Limb (tissue), 2 donors: ENCODE measurements at regions not wholly inside any gene's neighbourhood (a gene's known extent, or its start where the extent isn't known, plus 50 kb on each side); places are given as distances from the start of the nearest gene placed in this dataset.

ENCODE experiments used
- DNase-seq, 2 donors: peaks; one replicate each; pipeline ENCODE4 v3.0.0-alpha.2; 2016; ENCODE audit errors: extremely low spot score in 2 of 2

DNA sequence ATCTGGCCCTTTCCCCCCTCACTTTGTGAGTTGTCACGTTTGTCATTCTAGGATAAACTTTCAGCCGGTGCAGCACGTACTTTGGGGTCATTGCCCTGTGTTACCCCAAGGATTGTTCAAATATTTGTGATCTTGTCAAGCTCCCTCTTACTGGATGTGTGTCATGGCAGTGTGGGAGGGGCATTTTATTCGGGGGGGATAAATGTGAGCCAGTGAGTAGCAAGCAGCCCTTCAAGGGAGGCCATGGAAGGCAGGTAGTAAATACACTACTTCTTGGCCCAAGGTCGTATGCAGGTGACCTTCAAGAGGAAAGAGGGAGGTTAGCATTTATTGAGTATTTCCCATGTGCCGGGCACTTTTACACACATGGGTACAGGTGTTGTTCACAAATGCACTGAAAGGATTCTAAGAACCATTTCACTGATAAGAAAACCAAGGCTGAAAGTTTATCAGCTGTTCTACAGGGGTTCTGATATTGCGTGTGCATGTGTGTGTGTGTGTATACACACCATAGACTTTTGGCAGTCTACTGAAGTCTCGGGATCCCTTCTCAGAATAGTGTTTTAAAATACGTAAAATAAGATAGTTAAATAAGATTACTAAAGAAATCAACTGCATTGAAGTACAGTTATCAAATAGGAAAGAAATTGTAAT, 410.3 kb upstream of the TBX3 start:
- DNase-seq: no peak

DNA sequence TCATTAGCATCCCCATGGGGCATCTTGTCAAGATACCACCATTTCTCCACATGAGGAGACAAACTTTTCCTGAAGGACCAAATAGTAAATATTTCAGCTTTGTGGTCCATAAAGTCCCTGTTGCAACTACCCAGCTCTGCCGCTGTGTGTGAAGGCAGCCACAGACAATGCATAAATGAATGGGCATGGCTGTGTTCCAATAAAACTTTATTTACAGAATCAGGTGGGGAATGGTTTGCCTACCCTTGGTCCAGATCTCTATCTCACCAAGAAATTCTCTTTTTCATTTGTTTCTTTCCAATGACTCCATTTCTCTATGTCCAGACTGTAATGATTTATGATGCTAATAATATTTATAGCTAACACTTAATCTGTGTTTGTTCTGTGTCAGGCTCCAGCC, 409.3 kb upstream of the TBX3 start:
- no peak for DNase-seq

DNA sequence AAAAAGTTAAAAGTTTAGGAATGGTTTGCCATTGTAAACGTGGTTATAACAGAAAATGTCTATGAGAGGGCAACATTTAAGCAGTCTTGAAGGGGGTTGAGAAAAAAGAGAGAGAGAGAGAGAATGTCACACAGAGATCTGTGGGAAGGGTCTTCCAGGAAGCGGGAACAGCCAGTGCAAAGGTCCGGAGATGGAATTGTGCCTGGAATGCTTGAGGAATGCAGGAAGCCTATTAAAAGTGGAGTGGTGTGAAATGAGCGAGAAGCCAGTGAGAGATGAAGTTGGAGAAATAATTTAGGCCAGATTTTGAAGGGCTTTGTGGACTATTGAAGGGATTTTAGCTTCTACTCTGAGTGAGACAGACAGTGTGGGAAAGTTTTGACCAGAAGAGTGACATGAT, 406.8 kb upstream of the TBX3 start:
- DNase-seq: no peak

DNA sequence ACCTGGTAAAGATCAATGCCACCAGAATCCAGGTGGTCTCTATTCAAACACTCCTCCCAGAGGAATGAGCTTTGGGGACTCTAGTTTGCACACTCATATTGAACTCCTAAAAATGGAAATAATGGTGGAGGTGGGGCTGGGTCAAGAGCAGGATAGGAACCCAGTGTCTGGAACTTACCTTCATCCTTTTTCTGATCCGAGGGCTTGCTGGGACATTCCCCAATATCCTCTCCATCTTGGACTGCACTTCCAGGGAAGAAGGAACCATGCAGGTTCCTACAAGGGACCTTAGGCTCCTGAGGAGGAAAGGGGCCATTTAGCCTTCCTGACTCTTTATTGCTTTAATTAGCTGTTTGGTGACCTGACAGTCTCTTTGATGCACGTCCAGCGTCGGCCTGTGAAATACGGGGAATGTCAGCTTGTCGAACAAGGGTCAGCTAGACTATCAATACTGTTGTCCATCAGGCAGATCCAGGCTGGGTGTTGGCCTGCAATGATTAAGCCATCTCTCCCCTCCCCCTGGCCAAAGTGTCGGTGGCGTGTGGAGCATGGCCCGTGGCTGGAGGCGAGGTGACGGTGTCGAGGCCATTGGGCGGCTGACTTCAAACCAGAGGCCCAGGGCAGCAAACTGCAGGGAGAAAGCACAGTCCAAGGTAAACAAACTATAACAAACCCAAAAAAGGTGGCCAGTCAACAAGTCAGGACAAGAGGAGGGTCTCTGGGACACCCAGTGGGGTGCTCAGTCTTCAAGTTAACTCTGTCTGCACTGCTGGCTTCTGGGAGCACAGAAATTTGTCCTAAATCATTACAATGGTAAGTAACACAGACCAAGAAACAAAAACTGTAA, 405.2 kb upstream of the TBX3 start:
- DNase-seq: no peak

DNA sequence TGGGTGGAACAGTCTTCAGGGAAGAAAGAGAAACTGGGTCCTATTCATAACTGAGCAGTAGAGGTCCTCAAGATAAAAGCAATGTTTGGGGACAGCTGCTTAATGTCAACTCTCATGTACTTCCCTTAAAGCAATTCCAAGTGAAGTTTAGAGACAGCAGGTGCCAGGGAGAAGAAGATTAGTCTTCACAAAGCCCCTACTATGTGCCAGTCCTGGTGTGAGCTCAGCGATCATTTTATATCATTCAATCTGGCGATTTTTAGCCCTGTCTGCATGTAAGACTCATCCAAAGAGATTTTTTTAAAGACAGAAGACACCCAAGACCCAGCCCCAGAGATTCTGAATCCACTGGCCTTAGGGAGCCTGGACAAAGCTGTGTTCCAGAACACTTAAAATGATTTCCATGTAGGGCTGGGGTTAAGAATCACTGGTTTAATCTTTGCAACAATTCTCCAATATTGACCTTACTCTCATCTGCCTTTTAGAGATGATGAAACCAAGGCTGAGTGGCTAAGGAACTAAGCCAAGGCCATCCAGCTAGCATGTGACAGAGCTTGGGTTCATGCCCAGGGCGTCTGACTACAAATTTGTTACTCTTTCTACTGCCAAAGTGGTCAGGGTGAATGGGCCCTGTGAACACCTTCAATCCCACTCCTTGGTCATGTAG, 404.5 kb upstream of the TBX3 start:
- no peak for DNase-seq

DNA sequence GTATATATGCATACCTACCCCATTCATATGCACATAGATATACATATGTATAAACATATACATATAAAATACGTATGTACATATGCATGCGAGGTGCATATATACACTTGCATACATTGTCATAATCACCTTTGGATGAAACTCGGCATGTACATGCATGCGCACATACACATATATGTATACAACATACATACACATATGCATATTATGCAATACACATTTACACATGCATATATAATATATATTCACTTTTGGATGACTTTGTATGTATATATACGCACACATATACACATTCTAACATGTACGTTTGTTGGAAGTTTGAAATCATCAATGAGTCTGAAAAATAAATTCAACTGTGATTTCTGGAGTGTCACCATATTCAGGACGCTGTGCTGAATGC, 401.6 kb upstream of the TBX3 start:
- no peak for DNase-seq

DNA sequence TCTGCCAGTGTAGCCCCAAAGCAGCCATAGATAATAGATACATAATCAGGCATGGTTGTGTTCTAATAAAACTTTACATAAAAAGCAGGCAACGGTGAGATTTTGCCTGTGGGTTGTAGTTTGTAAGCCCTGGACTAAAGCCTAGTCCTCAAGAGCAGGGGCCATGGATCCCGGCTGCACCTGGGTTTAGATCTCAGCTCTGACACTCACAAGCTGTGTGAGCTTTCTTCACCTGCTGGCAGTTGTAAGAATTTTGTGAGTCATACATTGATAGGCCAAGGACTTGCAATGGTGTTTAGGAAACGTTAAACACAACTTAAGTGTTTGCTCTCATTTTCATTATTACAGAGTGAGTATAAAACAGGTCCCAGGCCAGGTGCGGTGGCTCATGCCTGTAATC, 395.8 kb upstream of the TBX3 start:
- DNase-seq: no peak

DNA sequence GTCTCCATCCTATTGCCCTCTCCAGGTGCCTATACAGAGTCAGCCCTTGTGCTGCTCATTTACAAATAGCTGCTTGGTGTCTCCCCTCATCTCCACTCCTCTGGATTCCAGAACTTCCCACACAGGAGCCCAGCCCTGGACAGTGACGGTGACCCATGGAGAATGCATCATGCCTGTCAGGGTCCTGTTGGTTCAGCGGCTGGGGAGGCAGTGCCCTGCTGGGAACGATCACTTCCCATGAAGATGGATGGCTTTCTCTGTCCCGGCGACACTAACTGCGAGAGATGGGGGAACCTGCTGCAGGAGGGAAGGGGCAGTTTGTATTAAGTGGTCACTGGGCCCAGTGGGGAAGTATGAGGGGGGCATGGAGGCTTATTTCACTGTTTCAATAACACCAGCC, 395.0 kb upstream of the TBX3 start:
- no peak for DNase-seq

DNA sequence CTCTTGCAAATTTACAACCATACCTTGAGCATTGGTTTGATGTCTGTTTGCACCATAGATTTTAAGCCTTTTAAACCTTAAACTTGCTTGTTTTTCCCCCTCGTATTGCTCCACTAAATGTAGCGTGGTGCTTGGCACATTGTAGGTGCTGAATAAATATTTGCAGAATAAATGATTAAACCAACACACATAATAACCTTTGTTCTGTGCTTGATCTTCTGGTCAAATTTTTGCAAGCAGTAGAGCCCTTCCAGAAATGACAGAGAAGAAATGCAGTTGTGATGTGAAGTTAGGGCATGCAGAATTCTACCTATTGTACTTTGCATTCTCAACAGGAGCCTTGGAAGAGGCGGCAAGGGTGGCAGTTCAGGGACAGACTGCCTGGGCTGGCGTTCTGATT, 394.4 kb upstream of the TBX3 start:
- no peak for DNase-seq

DNA sequence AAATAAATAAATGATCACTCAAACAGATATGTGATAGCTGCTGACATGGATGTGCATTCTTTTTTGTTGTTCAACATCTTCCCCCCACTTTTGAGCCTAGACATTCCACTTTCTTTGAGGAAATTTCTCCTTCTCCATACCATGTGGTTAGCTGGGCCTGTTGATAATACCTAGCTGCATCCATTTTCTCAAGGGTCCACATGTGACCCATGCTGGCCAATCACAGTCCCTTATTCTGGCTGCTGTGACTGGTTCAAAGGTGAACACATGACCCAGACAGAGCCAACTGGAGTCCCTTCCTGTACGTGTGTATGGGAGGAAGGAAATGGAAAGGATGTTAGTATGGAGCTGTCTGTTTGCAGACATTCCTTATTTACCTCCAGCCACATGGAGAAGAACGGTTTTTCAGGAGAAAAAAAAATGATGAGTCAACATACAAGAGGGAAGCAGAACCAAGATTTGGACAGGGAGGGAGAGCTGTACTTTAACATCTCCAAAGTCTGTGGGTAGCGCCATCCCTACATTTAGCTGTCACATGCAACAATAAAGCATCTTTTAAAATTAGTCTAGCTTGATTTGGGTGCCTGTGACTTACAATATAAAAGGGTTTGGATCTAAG, 391.7 kb upstream of the TBX3 start:
- no peak for DNase-seq

DNA sequence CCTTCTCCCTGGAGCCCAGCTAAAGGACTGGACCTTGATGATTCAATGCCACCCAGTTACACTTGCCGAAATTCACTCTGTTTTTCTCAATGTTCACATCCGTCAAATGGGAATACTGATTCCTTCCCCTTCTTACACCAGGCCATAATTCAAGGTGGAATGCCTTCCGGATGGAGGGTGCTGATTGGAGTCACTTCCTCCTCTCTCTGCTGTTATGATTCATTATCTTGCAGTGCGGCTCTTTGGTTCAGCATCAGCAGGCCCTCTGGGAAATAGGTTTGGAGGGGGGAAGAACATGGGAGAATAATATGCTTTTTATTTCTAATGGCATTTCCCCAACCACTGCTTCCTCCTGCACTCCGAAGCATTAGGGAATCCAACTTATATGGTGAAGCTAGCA, 390.6 kb upstream of the TBX3 start:
- DNase-seq: no peak

DNA sequence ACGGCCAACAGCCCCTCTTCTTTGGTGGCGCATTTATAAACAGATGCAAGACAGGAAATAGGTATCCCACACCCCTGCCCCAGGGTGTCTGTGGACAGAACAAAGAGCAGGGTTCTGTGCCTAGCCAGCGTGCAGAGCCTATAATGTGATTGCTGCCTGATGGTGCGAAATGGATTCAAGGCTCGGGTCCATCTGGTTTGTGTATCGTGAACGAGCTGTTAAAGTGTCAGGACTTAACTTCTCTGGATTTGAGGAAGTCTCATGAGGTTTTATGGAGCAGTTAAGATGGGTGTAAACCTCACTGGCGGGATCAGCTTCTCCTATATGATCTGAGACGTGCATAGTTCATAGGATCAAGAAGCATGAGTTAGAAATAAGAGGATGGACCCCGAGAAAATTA, 388.7 kb upstream of the TBX3 start:
- DNase-seq: no peak

DNA sequence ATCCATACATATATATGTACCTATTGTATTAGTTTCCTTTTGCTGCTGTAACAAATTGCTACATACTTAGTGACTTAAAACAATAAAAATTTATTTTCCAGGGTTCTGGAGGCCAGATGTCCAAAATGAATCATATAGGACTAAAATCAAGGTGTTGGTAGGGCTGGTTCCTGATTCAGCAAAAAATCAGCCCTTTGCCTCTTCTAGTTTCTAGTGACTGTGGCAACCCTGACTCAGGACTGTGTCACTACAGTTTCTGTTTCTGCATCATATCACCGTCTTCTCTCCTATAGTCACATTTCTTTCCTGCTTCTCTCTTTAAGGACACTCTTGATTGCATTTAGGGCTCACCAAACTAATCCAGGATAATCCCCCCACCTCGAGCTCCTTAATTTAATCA, 386.3 kb upstream of the TBX3 start:
- DNase-seq: no peak

DNA sequence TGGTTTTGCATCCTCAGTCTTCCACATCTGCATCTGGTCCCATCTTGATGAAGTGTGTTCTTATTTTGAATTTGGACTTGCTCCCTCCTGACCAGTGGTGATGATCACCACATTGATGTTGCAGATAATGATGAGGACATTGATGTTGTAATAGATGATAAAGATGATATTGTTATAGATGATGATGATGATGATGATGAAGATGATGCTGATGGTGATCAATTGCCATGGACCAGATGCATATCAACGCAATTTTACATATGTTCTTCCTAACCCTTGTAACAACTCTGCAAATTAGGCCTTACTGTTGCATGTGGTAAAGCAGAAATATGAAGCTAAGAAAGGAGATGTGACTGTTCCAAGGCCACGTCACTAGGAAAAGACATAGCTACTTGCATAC, 380.3 kb upstream of the TBX3 start:
- no peak for DNase-seq

DNA sequence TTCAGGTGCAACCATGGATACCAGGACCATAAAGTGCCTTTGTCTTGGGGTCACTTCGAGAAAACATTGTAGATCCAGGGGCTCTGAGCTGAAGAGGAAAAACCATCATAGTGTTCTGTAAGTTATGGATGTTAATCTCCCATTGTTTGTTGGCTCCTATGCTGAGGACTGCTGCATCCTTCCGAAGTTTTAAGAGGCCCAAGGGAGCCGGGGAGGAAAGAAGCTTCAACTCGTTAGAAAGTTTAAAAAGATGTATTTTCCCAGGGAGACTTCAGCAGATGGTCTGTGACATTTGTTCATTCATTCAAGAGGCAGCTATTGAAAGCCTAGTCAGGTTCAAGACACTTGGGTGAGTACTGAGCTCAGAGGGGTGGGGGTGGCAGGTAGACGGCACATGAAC, 378.8 kb upstream of the TBX3 start:
- DNase-seq: no peak

DNA sequence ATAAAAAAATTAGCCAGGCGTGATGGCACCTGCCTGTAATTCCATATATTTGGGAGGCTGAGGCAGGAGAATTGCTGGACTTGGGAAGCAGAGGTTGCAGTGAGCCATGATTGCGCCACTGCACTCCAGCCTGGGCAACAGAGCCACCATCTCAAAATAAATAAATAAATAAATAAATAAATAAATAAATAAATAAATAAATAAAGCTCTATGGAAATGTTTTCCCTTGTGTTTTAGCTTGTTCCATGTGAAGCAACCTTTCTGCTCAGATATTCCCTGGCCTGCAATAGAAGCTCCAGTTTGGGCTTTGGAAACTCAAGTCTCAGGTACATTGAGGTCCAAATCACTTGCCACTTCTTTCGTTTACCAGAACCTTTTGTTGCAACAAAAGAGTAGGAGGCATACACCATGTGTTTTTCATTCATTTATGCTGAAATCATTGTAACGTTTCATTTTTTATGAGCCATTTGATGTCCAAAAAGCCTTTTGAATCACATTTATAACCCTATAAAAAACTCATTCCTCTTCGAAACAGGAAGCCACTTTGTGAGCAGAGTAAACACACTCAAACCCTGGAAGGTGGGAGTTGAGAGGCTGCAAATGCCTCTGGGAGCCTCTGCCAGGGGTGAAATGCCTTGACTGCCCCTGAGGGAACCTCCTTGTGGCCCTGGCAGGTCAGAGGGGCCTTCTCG, 376.6 kb upstream of the TBX3 start:
- no peak for DNase-seq

DNA sequence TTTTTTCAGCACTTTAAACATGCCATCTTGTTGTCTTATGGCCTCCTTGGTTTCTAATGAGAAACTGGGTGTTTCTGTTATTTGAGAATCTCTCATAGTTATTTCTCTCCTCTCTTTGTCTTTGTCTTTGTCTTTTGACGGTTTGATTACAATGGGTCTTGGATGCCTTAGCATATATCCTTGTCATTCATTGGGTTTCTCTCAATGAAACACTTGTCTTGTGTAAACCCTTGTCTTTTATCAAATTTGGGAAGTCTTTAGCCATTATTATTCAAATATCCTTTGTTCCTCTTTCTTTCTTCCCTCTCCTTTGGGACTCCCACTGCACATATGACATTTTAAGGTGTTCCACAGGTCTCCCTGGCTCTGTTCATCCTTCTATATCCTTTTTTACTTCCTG, 373.5 kb upstream of the TBX3 start:
- no peak for DNase-seq

DNA sequence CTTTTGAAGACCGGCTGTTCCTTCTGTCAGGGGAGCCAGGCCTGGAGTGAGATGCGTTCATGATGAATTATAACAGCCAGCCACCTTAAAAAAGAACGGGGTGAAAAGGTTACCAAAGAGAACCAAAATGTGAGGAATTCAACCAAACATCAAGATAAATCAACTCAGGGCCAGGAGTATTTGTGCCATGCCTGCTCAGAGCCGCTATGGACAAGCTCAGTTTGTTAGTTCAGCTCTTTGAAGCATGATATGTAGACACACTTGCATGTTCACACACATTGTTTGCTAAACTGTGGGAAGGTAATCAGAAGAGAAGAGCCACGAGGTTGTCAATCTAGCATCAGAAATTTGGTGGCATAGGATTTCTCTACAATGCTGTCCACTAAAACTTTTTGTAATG, 367.4 kb upstream of the TBX3 start:
- no peak for DNase-seq

DNA sequence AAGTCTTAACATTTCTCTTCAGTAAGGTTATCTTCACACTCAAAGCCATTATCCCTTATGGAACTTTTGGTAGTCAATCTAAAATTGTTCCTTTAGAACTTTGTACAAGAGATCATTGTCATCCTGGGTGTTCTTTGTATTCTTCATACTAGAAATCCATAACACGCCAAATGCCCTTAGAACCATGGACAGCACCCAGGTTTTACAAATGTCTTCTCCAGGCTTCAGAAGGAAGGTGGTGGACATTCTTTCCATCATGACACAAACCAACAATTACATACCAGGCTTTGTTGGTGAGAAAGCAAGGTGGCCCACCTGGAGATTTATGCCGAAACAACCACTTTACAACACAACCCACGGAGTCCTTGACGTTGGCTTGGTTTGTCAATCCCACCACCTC, 365.6 kb upstream of the TBX3 start:
- no peak for DNase-seq

DNA sequence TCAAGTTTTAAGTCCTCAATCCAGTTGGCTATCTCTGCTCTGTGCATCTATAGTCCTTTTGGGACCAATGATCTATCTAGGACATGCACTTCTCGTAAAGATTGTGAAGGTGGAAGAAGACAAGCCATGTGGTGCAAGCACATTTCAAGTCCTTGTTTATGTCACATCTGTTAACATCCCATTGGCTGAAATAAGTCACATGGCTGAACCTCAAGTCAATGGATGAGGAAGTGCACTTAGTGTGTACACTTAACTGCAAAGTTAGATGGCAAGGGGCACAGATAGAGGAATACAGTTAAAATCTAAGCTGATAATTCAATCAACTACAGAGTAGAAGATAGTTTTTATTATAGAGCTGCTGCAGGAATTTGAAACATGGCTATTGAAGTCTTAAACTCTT, 362.8 kb upstream of the TBX3 start:
- DNase-seq: no peak

DNA sequence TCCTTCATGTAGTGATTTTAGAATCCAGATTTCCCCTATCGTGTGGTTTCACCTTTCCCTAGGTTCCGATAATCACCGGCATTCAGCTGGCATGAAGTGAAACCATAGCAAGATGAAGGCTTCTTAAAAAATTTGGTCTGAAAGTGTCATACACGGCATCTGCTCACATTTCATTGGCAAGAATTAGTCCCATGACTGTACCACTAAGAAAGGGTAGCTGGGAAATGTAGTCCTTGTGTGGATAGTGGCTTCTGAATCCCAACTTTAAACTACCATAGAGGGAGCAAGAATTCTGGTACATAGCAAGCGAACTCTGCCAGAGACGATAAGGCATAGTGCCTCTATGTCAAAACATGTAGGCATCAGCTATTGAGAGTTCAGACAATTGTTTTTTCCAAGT, 360.1 kb upstream of the TBX3 start:
- no peak for DNase-seq

DNA sequence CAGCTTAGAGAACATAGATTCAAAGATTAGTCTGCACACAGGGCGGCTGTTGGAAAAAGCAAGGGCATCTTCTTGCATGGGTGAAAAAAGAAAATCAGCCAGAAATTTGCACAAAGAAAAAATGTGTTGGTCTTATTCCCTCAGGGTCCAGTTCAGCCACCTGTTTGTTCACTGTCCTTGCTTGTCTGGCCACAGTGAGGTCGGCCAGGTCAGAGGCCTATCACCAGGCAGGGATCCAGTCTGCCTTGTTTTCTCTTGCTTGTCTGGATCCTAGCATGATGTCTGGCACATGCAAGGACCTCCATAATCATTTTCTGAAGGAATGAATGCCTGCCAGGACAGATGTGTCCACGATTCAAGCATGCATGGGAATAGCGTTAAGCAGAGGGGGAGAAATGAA, 359.1 kb upstream of the TBX3 start:
- no peak for DNase-seq
